HEK293 (cell line): ENCODE measurements at regions not wholly inside any gene's neighbourhood (a gene's known extent, or its start where the extent isn't known, plus 50 kb on each side); places are given as distances from the start of the nearest gene placed in this dataset.

Experiments used
- EGR2 ChIP-seq: fragments of 450-650 bp; formaldehyde crosslinking; IDR thresholded peaks from 2 replicates; pipeline ENCODE4 v1.5.1; 2016; ENCODE audit warnings: low read depth, missing biosample characterization, missing genetic modification characterization
- KLF16 ChIP-seq: fragments of 450-650 bp; formaldehyde crosslinking; IDR thresholded peaks from 2 replicates; pipeline ENCODE4 v1.5.1; 2017; ENCODE audit warnings: missing biosample characterization, missing genetic modification characterization
- KLF8 ChIP-seq: fragments of 450-650 bp; formaldehyde crosslinking; IDR thresholded peaks from 2 replicates; pipeline ENCODE4 v1.5.1; 2016; ENCODE audit warnings: missing biosample characterization, missing genetic modification characterization
- MEIS1 ChIP-seq: sonication (generic); formaldehyde crosslinking; IDR thresholded peaks from 2 replicates; pipeline ENCODE4 v1.8.1; 2022; ENCODE audit warnings: missing genetic modification reagents, mild to moderate bottlenecking, borderline replicate concordance
- TSHZ1 ChIP-seq: fragments of 450-650 bp; formaldehyde crosslinking; IDR thresholded peaks from 2 replicates; pipeline ENCODE4 v1.5.1; 2016; ENCODE audit warnings: missing biosample characterization, missing genetic modification characterization, borderline replicate concordance
- YY1 ChIP-seq: fragments of 450-650 bp; formaldehyde crosslinking; IDR thresholded peaks from 2 replicates; pipeline ENCODE4 v1.5.1; 2018; ENCODE audit warnings: missing biosample characterization, missing genetic modification characterization
- ZBTB11 ChIP-seq: fragments of 450-650 bp; formaldehyde crosslinking; conservative IDR thresholded peaks from 2 replicates; pipeline ENCODE4 v1.5.1; 2016; ENCODE audit warnings: low read depth, missing biosample characterization, missing genetic modification characterization
- ZBTB44 ChIP-seq: fragments of 450-650 bp; IDR thresholded peaks from 2 replicates; pipeline ENCODE4 v1.5.1; 2018; ENCODE audit warnings: missing biosample characterization, mild to moderate bottlenecking, missing genetic modification characterization
- ZBTB49 ChIP-seq: fragments of 450-650 bp; formaldehyde crosslinking; IDR thresholded peaks from 2 replicates; pipeline ENCODE4 v1.5.1; 2016; ENCODE audit warnings: missing biosample characterization, missing genetic modification characterization, low read depth
- ZBTB6 ChIP-seq: fragments of 450-650 bp; formaldehyde crosslinking; IDR thresholded peaks from 2 replicates; pipeline ENCODE4 v1.5.1; 2017; ENCODE audit warnings: missing biosample characterization, missing genetic modification characterization
- ZBTB8A ChIP-seq: fragments of 450-650 bp; formaldehyde crosslinking; IDR thresholded peaks from 2 replicates; pipeline ENCODE4 v1.5.1; 2016; ENCODE audit warnings: missing biosample characterization, missing genetic modification characterization
- ZFP41 ChIP-seq: fragments of 450-650 bp; formaldehyde crosslinking; IDR thresholded peaks from 2 replicates; pipeline ENCODE4 v1.5.1; 2016; ENCODE audit warnings: missing biosample characterization, missing genetic modification characterization, borderline replicate concordance
- ZNF18 ChIP-seq: fragments of 450-650 bp; formaldehyde crosslinking; IDR thresholded peaks from 2 replicates; pipeline ENCODE4 v1.5.1; 2016; ENCODE audit warnings: missing biosample characterization, missing genetic modification characterization
- ZNF184 ChIP-seq: fragments of 450-650 bp; IDR thresholded peaks from 2 replicates; pipeline ENCODE4 v1.5.1; 2018; ENCODE audit warnings: missing biosample characterization, mild to moderate bottlenecking, missing genetic modification characterization
- ZNF223 ChIP-seq: fragments of 450-650 bp; formaldehyde crosslinking; IDR thresholded peaks from 2 replicates; pipeline ENCODE4 v1.5.1; 2016; ENCODE audit warnings: missing biosample characterization, missing genetic modification characterization
- ZNF239 ChIP-seq: fragments of 450-650 bp; formaldehyde crosslinking; IDR thresholded peaks from 2 replicates; pipeline ENCODE4 v1.5.1; 2016; ENCODE audit warnings: missing biosample characterization, missing genetic modification characterization
- ZNF426 ChIP-seq: fragments of 450-650 bp; formaldehyde crosslinking; IDR thresholded peaks from 2 replicates; pipeline ENCODE4 v1.5.1; 2017; ENCODE audit warnings: missing biosample characterization, missing genetic modification characterization, mild to moderate bottlenecking, inconsistent platforms, moderate library complexity
- ZNF433 ChIP-seq: fragments of 450-650 bp; formaldehyde crosslinking; IDR thresholded peaks from 2 replicates; pipeline ENCODE4 v1.5.1; 2016; ENCODE audit warnings: missing biosample characterization, missing genetic modification characterization, low read depth
- ZNF48 ChIP-seq: fragments of 450-650 bp; formaldehyde crosslinking; IDR thresholded peaks from 2 replicates; pipeline ENCODE4 v1.5.1; 2016; ENCODE audit warnings: missing biosample characterization, missing genetic modification characterization
- ZNF555 ChIP-seq: fragments of 450-650 bp; formaldehyde crosslinking; conservative IDR thresholded peaks from 2 replicates; pipeline ENCODE4 v1.5.1; 2017; ENCODE audit warnings: missing biosample characterization, mild to moderate bottlenecking, missing genetic modification characterization, inconsistent platforms
- ZNF558 ChIP-seq: fragments of 450-650 bp; formaldehyde crosslinking; IDR thresholded peaks from 2 replicates; pipeline ENCODE4 v1.5.1; 2016; ENCODE audit warnings: missing biosample characterization, missing genetic modification characterization
- ZNF654 ChIP-seq: fragments of 450-650 bp; formaldehyde crosslinking; IDR thresholded peaks from 2 replicates; pipeline ENCODE4 v1.5.1; 2016; ENCODE audit warnings: low read depth, missing biosample characterization, missing genetic modification characterization
- ZNF830 ChIP-seq: fragments of 450-650 bp; IDR thresholded peaks from 2 replicates; pipeline ENCODE4 v1.5.0; 2018; ENCODE audit warnings: missing biosample characterization, missing genetic modification characterization, low read depth, mild to moderate bottlenecking, moderate library complexity
- ZSCAN4 ChIP-seq: fragments of 450-650 bp; formaldehyde crosslinking; IDR thresholded peaks from 2 replicates; pipeline ENCODE4 v1.5.1; 2017; ENCODE audit warnings: missing biosample characterization, missing genetic modification characterization

- TF ChIP-seq ZSCAN4 (tag by site-specific recombination) (no peak), ZNF223 (tag by site-specific recombination) (no peak), ZBTB6 (tag by site-specific recombination) (no peak), ZNF426 (tag by site-specific recombination) (no peak), ZNF830 (tag by site-specific recombination) (no peak), ZBTB8A (tag by site-specific recombination) (0 out of 2 replicates have a peak, but pooled peaks have one; percentile 37), ZNF184 (no peak), EGR2 (no peak), ZNF239 (tag by site-specific recombination) (no peak), ZNF654 (no peak), YY1 (tag by site-specific recombination) (no peak), KLF16 (no peak), ZNF433 (no peak), TSHZ1 (tag by site-specific recombination) (no peak), KLF8 (tag by site-specific recombination) (0 out of 2 replicates have a peak, but pooled peaks have one; percentile 13), ZNF558 (tag by site-specific recombination) (no peak), ZFP41 (tag by site-specific recombination) (no peak), MEIS1 (CRISPR knock-in tag) (no peak), ZNF555 (tag by site-specific recombination) (no peak), ZBTB11 (tag by site-specific recombination) (no peak), ZNF48 (tag by site-specific recombination) (no peak), ZBTB49 (tag by site-specific recombination) (no peak), ZBTB44 (no peak), ZNF18 (no peak)
These were observed 1318.4 kb downstream of the TMEM121 start (continued) for GRCh38 chr14:106844608-106845285.
